ENCODE measurements at regions not wholly inside any gene's neighbourhood (a gene's known extent, or its start where the extent isn't known, plus 50 kb on each side); places are given as distances from the start of the nearest gene placed in this dataset.

DNA sequence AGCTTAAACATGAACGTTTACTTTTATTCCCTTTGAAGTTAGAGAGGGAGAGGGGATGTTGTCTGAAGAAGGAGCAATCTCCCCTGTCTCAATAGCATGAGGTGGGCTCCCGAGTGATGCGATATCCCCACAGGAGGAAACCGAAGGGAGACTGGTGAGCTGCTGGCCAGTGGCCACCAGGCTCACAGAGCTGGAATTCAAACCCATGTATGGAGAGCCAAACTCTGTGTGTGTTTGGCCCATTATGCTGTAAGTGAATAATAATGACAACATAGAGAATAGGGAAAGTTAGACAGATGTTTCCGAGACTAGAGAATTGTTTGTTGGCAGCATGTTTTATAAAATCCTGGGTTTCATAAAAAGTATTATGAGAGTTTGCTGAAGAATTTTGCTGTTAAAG lies 66.1 kb upstream of the CLNK start:
- TF ChIP-seq, protein P1, sequence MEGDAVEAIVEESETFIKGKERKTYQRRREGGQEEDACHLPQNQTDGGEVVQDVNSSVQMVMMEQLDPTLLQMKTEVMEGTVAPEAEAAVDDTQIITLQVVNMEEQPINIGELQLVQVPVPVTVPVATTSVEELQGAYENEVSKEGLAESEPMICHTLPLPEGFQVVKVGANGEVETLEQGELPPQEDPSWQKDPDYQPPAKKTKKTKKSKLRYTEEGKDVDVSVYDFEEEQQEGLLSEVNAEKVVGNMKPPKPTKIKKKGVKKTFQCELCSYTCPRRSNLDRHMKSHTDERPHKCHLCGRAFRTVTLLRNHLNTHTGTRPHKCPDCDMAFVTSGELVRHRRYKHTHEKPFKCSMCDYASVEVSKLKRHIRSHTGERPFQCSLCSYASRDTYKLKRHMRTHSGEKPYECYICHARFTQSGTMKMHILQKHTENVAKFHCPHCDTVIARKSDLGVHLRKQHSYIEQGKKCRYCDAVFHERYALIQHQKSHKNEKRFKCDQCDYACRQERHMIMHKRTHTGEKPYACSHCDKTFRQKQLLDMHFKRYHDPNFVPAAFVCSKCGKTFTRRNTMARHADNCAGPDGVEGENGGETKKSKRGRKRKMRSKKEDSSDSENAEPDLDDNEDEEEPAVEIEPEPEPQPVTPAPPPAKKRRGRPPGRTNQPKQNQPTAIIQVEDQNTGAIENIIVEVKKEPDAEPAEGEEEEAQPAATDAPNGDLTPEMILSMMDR (IDR thresholded peaks at IDR 0.05; ENCODE audit: control extremely low read depth in 1 of 3, insufficient read depth in 1 of 3, low read depth in 1 of 3, low read length in 3 of 3) = no peak
- TF ChIP-seq MAFK (IDR thresholded peaks at IDR 0.05; ENCODE audit: low read depth, low read length) (no peak), RAD21 (IDR thresholded peaks at IDR 0.05 in 1 of 2, conservative IDR thresholded peaks at IDR 0.05 in 1 of 2; ENCODE audit: low read depth in 2 of 2, low read length in 2 of 2) (no peak), CTBP2 (IDR thresholded peaks at IDR 0.05; ENCODE audit: borderline replicate concordance, insufficient read depth, insufficient read length, low read length) (no peak), CBX5 (IDR thresholded peaks at IDR 0.05; ENCODE audit: low read depth, low read length) (no peak), CEBPB (IDR thresholded peaks at IDR 0.05; ENCODE audit: low read depth, low read length) (no peak), TAF7 (optimal IDR thresholded peaks at IDR 0.05; ENCODE audit: borderline replicate concordance, low read depth, low read length) (no peak), TAF1 (IDR thresholded peaks at IDR 0.05; ENCODE audit: low read depth, low read length) (no peak), POLR2A (IDR thresholded peaks at IDR 0.05; ENCODE audit: control extremely low read depth in 1 of 2, low read depth in 2 of 2, low read length in 2 of 2) (no peak), CREB1 (IDR thresholded peaks at IDR 0.05) (no peak)

Data from H1 (cell line).